ENCODE measurements at regions not wholly inside any gene's neighbourhood (a gene's known extent, or its start where the extent isn't known, plus 50 kb on each side); places are given as distances from the start of the nearest gene placed in this dataset.

DNA sequence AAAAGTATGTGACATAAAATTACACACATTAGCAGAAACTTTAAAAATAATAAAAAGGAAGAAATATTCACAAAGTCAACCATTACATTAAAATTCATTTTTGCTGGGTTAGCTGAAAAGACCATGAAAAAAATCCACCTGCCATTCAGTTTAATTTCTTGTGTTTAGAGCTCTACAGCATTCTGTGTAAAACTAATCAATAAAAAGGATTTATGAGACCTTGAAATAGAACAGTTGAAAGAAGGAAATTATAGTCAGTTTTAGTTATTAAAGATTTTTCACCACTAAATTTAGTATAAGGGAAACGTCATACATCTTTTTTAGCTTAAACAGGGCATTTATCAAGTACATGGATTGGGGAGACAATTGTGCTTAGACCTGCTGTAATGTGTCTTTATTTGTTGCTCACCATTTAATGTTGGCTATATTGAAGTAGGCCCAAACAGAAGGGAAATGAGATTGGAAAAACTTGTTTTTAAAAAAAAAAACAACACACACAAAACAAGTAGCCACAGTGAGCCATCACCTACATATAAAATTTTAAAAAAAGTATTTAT, 438.7 kb upstream of the POU3F2 start:
- TF ChIP-seq, protein P1, sequence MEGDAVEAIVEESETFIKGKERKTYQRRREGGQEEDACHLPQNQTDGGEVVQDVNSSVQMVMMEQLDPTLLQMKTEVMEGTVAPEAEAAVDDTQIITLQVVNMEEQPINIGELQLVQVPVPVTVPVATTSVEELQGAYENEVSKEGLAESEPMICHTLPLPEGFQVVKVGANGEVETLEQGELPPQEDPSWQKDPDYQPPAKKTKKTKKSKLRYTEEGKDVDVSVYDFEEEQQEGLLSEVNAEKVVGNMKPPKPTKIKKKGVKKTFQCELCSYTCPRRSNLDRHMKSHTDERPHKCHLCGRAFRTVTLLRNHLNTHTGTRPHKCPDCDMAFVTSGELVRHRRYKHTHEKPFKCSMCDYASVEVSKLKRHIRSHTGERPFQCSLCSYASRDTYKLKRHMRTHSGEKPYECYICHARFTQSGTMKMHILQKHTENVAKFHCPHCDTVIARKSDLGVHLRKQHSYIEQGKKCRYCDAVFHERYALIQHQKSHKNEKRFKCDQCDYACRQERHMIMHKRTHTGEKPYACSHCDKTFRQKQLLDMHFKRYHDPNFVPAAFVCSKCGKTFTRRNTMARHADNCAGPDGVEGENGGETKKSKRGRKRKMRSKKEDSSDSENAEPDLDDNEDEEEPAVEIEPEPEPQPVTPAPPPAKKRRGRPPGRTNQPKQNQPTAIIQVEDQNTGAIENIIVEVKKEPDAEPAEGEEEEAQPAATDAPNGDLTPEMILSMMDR (IDR thresholded peaks at IDR 0.05): no peak

DNA sequence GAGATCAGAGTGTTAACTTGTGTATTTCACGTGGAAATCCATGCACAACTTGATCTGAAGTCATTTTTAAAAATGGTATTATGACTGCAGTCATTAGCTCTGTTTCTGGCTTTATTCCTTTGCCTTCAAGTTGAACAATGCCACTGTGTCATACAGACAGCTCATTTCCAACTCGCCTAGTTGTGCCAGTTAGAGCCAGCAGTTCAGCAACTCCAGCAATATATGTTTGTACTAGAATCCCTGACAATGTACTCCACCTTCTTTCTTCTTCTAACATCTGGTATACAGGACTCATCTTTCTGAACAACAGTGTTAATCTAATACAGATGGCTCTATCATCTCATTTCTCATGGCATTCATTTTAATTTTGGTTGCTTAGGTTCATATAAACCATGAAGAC, 418.3 kb upstream of the POU3F2 start:
- TF ChIP-seq, protein P1 (IDR thresholded peaks at IDR 0.05): no peak

DNA sequence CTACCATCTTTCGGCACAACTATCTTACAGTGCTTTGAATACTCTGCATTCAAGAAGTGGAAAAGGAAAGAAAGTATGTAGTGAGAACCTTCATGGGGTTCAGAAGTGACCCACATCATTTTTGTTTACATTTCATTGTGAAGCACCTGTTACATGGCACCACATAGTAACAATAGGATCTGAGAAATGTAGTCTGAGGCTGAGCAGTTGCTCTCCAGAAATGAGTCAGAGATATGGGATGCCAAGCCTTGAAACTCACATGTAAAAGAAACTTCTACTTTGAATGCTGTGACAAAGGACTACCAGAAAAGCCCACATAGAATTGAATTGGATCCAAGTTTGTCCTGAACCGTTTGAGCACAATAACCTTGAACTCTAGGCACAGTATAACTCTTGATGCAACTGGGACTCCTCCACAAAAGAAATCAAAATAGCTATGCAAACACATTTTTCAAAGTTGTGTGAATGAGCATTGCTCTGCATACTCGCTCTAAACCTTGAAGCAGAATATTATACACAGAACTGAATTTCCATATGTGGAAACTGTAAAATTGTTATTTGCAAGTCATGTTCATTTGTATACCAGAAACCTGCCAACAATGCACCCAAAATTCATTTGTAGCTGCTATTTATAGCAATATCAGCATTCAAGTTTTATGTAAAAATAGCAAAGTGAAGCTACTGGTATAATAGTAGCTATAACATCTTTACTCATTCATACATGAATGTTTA, 400.9 kb upstream of the POU3F2 start:
- TF ChIP-seq, protein P1 (IDR thresholded peaks at IDR 0.05): no peak

DNA sequence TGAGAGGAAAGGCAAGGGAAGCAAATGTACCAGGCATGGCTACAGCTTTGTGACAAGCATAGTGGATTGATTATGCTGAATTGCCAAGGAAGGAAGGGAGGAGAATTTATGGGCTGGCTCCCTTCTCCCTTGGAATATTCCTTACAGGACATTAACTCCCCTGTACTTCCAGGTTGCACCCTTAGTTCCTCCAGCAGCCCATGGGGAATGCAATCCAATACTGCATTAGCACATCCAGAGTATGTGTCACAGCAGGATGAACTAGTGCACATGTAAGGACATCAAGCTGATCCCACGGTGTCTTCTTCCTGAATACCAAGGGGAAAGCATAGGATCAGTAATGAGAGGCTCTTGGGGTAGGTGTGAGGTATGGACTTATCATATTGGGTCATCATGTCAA, 390.7 kb upstream of the POU3F2 start:
- TF ChIP-seq, protein P1 (IDR thresholded peaks at IDR 0.05): no peak

DNA sequence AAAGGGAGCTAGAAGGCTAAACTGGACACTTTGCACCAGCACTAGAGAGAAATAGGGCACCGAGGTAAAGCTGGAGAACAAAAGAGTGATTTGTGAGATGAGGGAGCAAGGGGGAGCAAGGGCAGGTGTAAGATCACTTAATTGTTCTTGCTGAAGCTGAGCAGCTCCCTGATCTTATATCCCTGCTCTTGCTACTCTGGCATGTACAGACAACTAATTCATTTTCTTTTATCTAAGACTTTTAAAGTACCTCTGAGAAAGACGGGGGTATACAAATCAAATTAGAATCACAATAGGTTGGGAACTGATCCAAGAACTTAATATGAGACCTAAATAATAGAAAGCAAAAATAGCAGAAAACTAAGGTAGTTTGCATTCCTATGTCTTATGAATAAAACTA, 381.7 kb upstream of the POU3F2 start:
- TF ChIP-seq, protein P1 (IDR thresholded peaks at IDR 0.05): no peak

DNA sequence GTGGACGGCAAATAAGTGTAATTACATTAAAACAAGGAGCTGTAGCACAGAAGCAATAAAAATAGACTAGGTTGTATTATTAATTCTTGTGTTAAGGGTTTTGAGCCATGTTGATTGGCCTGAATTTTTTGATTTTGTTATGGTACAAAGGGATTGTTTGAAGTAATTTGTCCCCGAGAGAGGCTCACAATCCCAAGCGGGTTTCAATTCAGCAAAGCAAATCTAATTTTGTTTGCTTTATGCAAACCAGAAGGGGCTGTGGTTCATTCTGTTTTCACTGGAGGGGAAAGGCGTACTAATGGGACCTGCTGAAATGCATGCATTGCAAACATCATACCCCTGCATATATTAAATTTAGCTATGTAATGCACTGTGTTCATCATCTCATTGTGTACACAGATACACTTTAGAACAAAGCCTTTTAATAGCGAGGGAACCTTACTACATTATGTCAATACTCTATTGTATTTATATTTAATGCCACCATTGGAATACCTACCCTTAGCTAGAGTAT, 379.5 kb upstream of the POU3F2 start:
- TF ChIP-seq, protein P1 (IDR thresholded peaks at IDR 0.05): no peak

DNA sequence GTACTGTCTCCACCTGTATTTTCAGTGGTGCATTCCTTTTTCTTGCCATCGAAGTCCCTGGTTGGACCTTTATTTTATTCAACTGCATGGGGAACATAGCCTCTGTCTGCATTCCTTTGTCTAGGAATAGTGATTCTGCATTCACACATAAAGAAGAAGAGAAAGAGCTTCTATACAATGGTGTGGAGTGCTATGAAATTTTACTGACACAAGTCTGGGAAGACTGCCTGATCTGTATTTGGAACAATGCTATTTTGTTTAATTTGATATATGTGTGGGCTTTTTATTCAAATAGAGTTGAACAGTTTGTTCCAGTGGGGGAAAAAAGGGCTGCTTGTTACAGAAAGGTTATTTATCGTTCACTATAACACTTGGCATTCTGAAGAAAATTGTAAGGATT, 375.7 kb upstream of the POU3F2 start:
- TF ChIP-seq, protein P1 (IDR thresholded peaks at IDR 0.05): no peak
